Fibroblast of pulmonary artery (primary cell): ENCODE measurements at regions not wholly inside any gene's neighbourhood (a gene's known extent, or its start where the extent isn't known, plus 50 kb on each side); places are given as distances from the start of the nearest gene placed in this dataset.
"Not testable (repeated sequence)": the region's sequence is repeated elsewhere in the genome, so short reads cannot be mapped to it uniquely, and the experiment has no call there.

ENCODE experiments used
- DNase-seq: peaks from one replicate; pipeline ENCODE4 v3.0.0-alpha.2; 2010; ENCODE audit warnings: low read depth
- H3K4me3 ChIP-seq: replicated peaks from 2 replicates; pipeline ENCODE4 v1.5.1; 2011; ENCODE audit warnings: low read depth, mild to moderate bottlenecking, control low read depth, low read length, moderate library complexity
- TF ChIP-seq, protein P1 (sequence below): IDR thresholded peaks from 2 replicates; pipeline ENCODE4 v1.5.1; 2011; ENCODE audit warnings: mild to moderate bottlenecking, control low read depth, low read length, inconsistent platforms; ENCODE audit errors: missing control alignments

DNA sequence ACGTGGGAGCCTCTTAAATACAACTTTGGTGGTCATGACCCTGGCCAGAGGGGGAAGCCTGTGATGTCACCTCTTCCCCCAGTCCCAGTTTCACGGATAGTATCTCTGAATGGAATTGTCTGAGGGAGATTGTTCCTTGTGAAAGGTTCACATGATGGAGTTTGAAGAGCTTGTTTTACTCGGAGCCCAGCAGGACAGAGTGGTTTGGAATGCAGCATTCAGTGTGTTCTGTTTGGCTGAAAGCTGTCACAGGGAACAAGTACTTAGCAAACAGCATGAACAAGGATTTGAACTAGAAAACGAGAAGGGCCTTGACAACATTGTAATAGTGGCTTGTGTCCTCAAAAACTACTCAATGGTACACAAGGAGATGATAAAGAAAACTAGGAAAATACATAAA is 133.9 kb upstream of the CXorf66 start:
- H3K4me3 ChIP-seq, result no peak overlapping the region
- no peak for DNase-seq
- TF ChIP-seq, protein P1, sequence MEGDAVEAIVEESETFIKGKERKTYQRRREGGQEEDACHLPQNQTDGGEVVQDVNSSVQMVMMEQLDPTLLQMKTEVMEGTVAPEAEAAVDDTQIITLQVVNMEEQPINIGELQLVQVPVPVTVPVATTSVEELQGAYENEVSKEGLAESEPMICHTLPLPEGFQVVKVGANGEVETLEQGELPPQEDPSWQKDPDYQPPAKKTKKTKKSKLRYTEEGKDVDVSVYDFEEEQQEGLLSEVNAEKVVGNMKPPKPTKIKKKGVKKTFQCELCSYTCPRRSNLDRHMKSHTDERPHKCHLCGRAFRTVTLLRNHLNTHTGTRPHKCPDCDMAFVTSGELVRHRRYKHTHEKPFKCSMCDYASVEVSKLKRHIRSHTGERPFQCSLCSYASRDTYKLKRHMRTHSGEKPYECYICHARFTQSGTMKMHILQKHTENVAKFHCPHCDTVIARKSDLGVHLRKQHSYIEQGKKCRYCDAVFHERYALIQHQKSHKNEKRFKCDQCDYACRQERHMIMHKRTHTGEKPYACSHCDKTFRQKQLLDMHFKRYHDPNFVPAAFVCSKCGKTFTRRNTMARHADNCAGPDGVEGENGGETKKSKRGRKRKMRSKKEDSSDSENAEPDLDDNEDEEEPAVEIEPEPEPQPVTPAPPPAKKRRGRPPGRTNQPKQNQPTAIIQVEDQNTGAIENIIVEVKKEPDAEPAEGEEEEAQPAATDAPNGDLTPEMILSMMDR, result no peak

DNA sequence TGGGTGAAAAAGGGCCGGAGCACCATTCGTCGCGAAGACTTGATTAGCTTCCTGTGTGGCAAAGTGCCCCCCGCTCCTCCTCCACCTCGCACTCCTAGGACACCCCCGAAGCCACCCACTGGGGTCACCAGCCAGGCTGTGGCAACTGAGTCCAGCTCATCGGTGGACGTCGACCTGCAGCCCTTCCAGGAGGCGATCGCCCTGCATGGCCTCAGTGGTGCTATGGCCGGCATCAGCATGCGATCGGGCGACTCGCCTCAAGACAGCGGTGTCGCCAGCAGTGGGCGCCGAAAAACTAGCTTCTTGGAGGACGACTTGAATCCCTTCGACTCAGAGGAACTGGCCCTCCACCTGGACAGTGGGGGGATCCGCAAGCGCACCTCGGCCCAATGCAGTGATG is 126.8 kb upstream of the CXorf66 start:
- H3K4me3 ChIP-seq, result no peak overlapping the region
- no peak for DNase-seq
- TF ChIP-seq, protein P1, result no peak

DNA sequence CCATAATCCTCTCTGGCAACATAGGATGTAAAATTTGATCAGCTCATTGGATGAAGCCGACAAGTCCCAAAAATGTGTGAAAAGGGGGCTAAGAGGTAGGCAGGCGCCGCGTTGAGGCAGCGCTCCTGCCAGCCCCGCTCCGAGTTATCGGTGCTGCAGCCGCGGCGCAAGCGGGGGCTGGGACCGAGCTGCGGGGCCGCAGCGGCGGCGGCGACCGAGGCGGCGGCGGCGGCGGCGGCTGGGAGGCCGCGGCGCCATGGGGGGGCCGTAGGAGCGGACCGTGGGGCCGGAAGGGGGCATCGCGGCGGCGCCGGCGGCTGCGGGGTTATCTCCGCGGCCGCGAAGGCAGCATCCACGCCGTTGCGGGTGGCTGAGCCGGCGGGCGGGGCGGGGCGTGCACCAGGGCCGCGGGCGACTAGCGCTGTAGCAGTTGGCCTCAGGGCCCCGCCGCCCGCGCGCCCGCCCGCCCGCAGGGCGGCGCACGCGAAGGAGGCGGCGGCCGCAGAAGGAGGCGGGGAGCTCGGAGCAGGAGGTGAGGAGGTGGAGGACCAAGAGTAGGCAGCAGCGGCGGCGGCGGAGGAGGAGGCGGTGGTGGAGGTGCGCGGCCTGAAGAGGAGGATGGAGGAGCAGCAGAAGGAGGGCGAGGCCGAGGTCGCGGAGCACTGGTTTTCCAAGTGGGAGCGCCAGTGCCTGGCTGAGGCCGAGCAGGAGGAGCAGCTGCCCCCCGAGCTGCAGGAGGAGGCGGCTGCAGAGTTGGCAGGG is 126.0 kb upstream of the CXorf66 start:
- TF ChIP-seq, protein P1, result no peak
- H3K4me3 ChIP-seq, result peak overlapping the region; percentile 35
- peak; percentile 0 for DNase-seq

DNA sequence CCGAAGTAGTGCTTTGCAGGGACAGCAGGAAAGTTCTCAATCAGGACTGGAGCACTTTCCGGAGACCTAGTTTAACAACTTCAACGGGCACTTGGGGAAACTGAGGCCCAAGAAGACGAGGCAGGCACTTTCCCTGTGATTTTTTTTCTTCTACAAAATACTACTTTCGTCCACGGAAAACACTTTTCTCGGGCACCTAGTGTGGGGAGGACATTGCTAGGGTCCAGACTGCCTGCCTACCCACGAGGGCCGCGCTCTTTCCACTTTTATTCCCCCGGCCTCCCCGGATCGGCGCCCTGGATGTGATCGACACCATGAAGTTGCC is 125.4 kb upstream of the CXorf66 start:
- TF ChIP-seq, protein P1, result no peak
- peak overlapping the region; percentile 35 for H3K4me3 ChIP-seq
- no peak for DNase-seq

DNA sequence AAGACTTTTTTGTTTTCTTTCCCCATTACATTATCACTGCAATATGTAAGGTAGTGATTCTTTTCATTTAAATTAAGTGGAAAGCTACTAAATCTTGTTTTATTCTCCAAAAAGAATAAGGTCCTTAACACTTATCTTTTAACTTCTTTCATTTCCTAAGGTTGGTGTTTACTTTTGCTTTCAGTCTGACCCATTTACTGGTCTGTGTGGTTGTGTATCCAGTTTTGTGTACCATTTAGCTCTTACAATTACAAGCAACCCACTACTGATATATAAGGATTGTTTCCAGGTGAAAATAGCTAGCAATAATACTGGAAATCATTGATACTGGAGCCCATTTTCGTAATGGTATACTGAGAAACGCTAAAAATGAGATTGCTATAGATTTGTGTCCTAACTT is 123.1 kb upstream of the CXorf66 start:
- no peak overlapping the region for H3K4me3 ChIP-seq
- no peak for DNase-seq
- TF ChIP-seq, protein P1, result no peak

DNA sequence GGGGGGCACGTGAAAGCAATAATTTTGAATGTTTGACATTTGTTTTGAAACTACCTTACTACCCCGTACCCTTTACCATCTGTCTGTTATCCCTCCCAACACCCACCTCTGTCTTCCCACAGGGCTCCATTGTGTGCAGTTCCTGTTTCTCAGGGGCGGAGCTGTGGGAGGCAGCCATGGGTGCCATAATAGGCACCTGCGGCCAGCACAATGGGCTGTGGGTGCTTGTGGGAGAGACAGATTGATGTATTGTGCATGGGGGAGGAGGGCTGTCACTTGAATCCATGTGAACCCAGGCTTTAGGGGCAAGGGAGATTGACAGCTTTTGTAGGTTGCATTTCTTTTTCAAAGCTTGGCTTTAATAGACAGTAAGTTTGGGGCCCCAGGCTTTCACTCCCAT is 122.6 kb upstream of the CXorf66 start:
- DNase-seq, result no peak
- H3K4me3 ChIP-seq, result no peak overlapping the region
- TF ChIP-seq, protein P1, result no peak

DNA sequence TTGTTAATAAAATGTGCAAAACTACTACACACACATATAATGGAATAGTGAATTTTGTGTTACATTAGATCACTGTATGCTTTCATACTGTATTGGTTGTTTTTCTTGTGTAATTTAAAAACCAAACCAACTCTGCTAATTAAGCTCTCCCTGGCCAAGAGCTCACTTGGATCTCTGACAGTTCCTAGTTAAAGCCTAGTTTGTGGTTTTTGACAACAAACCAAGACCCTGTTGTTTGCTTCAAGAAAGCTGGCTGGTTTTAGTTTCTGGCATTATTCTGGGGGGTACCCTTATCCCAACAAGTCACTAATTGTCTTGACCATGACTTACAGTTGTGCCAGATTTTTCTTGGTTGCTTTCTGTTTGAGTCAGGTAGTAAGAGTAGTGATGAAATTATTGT is 121.4 kb upstream of the CXorf66 start:
- H3K4me3 ChIP-seq, result no peak overlapping the region
- DNase-seq, result no peak
- TF ChIP-seq, protein P1, result no peak

DNA sequence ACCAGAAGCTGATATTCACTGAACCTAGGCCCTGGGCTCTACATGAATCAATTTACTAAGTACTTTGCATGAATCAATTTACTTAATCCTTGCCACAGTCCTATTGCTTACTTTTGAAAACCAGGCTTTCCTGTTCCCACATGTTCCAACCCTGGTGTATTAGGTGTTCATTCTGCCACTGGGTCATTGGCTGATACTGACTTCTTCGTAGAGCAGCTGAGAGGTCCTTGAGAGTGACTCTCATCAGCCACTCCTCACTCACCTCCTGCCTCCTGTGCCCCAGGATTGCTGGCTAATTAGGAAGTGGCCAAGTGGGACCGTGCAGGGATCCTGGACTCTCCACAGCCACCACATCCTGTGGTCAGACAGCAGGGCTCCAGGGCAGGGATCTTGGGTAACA is 109.5 kb upstream of the CXorf66 start:
- DNase-seq, H3K4me3 ChIP-seq: not testable (repeated sequence)
